SK-N-SH (cell line): ENCODE measurements at regions not wholly inside any gene's neighbourhood (a gene's known extent, or its start where the extent isn't known, plus 50 kb on each side); places are given as distances from the start of the nearest gene placed in this dataset.

Experiments
- CTCF ChIA-PET: fragments of 300-600, 350-600 bp; formaldehyde crosslinking; extraction: SDS; loops from one replicate; lab custom pipeline; 2021; lab: Yijun Ruan, JAX
- POLR2A ChIA-PET: fragments of 350-600 bp; sonication (Branson Sonifier 250); formaldehyde crosslinking; extraction: SDS; loops from one replicate; lab custom pipeline; 2020; ENCODE audit warnings: antibody characterized with exemption, inconsistent platforms; lab: Yijun Ruan, JAX
- DNase-seq: peaks from one replicate; pipeline ENCODE4 v3.0.0; 2012
- H2AFZ ChIP-seq: fragments of 200-600 bp; sonication (generic); 2 replicates; pipeline ENCODE4 v1.8.1; 2016; ENCODE audit warnings: antibody characterized with exemption, mild to moderate bottlenecking, low read depth
- H3F3A ChIP-seq: fragments of 200-600 bp; sonication (generic); replicated peaks from 2 replicates; pipeline ENCODE3; 2016; ENCODE audit warnings: antibody characterized with exemption, mild to moderate bottlenecking; ENCODE audit not compliant: insufficient read depth
- H3K27ac ChIP-seq, 2 experiments: fragments of 200-500 bp in 1 of 2; fragments of 200-600 bp in 1 of 2; sonication (Bioruptor generic) in 1 of 2; sonication (generic), shearing (Covaris generic) in 1 of 2; 2 replicates each; pipeline versions ENCODE4 v1.5.1 to v1.6.1; 2014 to 2016; ENCODE audit warnings: low read depth in 2 of 2, inconsistent platforms in 1 of 2, low read length in 1 of 2, mild to moderate bottlenecking in 1 of 2, mixed read lengths in 1 of 2
- H3K27me3 ChIP-seq: fragments of 200-600 bp; sonication (generic), shearing (Covaris generic); 2 replicates; pipeline ENCODE4 v1.6.1; 2016; ENCODE audit warnings: mixed run types; ENCODE audit not compliant: insufficient read depth
- H3K36me3 ChIP-seq, 2 experiments: fragments of 200-500 bp in 1 of 2; fragments of 200-600 bp in 1 of 2; sonication (Bioruptor generic) in 1 of 2; sonication (generic) in 1 of 2; replicated peaks in 1 of 2; 2 replicates each; pipeline versions ENCODE3 to v1.5.1; 2014 to 2016; ENCODE audit warnings: low read length in 1 of 2, mild to moderate bottlenecking in 1 of 2; ENCODE audit not compliant: insufficient read depth in 2 of 2, control insufficient read depth in 1 of 2
- H3K4me1 ChIP-seq, 2 experiments: fragments of 200-500 bp in 1 of 2; fragments of 200-600 bp in 1 of 2; sonication (Bioruptor generic) in 1 of 2; sonication (generic), shearing (Covaris generic) in 1 of 2; 2 replicates each; pipeline versions ENCODE4 v1.5.1 to v1.6.1; 2014 to 2016; ENCODE audit warnings: low read depth in 1 of 2, low read length in 1 of 2, mixed run types in 1 of 2; ENCODE audit not compliant: insufficient read depth in 2 of 2, control insufficient read depth in 1 of 2
- H3K4me2 ChIP-seq: fragments of 200-600 bp; sonication (generic), shearing (Covaris generic); 2 replicates; pipeline ENCODE4 v1.6.1; 2017; ENCODE audit warnings: mixed run types
- H3K4me3 ChIP-seq, 2 experiments: fragments of 200-500 bp in 1 of 2; fragments of 200-600 bp in 1 of 2; sonication (Bioruptor generic) in 1 of 2; sonication (generic), shearing (Covaris generic) in 1 of 2; 2 replicates each; pipeline versions ENCODE4 v1.5.1 to v1.8.1; 2014 to 2016; ENCODE audit warnings: low read depth in 2 of 2, inconsistent platforms in 1 of 2, low read length in 1 of 2, mild to moderate bottlenecking in 1 of 2, mixed read lengths in 1 of 2, moderate library complexity in 1 of 2
- H3K79me2 ChIP-seq: fragments of 200-600 bp; sonication (generic); 2 replicates; pipeline ENCODE4 v1.8.1; 2017; ENCODE audit warnings: mild to moderate bottlenecking; ENCODE audit not compliant: insufficient read depth
- H3K9ac ChIP-seq: fragments of 200-600 bp; sonication (generic); 2 replicates; pipeline ENCODE4 v1.6.1; 2017; ENCODE audit warnings: mixed run types
- H3K9me2 ChIP-seq: fragments of 200-600 bp; sonication (generic); 2 replicates; pipeline ENCODE4 v1.6.1; 2017; ENCODE audit warnings: mixed run types
- H3K9me3 ChIP-seq: fragments of 200-600 bp; sonication (generic); 2 replicates; pipeline ENCODE4 v1.6.1; 2017; ENCODE audit warnings: mixed run types, mild to moderate bottlenecking, moderate library complexity
- H4K20me1 ChIP-seq: fragments of 200-600 bp; sonication (generic); 2 replicates; pipeline ENCODE4 v1.6.1; 2017; ENCODE audit warnings: mild to moderate bottlenecking, mixed run types; ENCODE audit not compliant: insufficient read depth
- ELF1 ChIP-seq: IDR thresholded peaks from 2 replicates; pipeline ENCODE4 v1.4.0; 2012
- EZH2phosphoT487 ChIP-seq: fragments of 200-600 bp; sonication (generic); IDR thresholded peaks from 2 replicates; pipeline ENCODE4 v1.6.1; 2017; ENCODE audit warnings: low read depth, mixed run types, mild to moderate bottlenecking, antibody characterized with exemption, moderate library complexity, borderline replicate concordance
- FOXJ3 ChIP-seq: sonication (generic); formaldehyde crosslinking; IDR thresholded peaks from 2 replicates; pipeline ENCODE4 v1.5.1; 2020; ENCODE audit warnings: mild to moderate bottlenecking, missing genetic modification reagents
- FOXM1 ChIP-seq: IDR thresholded peaks from 2 replicates; pipeline ENCODE4 v1.4.0; 2012; ENCODE audit warnings: low read depth, mild to moderate bottlenecking
- GATA2 ChIP-seq: sonication (generic); formaldehyde crosslinking; IDR thresholded peaks from 2 replicates; pipeline ENCODE4 v1.5.0; 2020; ENCODE audit warnings: mild to moderate bottlenecking, missing genetic modification reagents
- IRF3 ChIP-seq: fragments of 150-350 bp; IDR thresholded peaks from 2 replicates; pipeline ENCODE4 v1.6.1; 2016; ENCODE audit warnings: mild to moderate bottlenecking, low read depth, low read length
- MEF2A ChIP-seq: IDR thresholded peaks from 2 replicates; pipeline ENCODE4 v1.4.0; 2012; ENCODE audit warnings: low read depth, borderline replicate concordance
- MXI1 ChIP-seq: IDR thresholded peaks from 2 replicates; pipeline ENCODE4 v1.6.1; 2012; ENCODE audit warnings: mild to moderate bottlenecking, low read depth, low read length, improper control_type of control experiment
- NRF1 ChIP-seq: IDR thresholded peaks from 2 replicates; pipeline ENCODE4 v1.6.1; 2012; ENCODE audit warnings: low read depth, mild to moderate bottlenecking, low read length
- POLR2AphosphoS5 ChIP-seq: IDR thresholded peaks from 2 replicates; pipeline ENCODE4 v1.6.1; 2012; ENCODE audit warnings: low read depth, low read length
- RAD21 ChIP-seq: IDR thresholded peaks from 2 replicates; pipeline ENCODE4 v1.6.1; 2012; ENCODE audit warnings: mild to moderate bottlenecking, low read length
- RFX5 ChIP-seq: IDR thresholded peaks from 2 replicates; pipeline ENCODE4 v1.6.1; 2012; ENCODE audit warnings: mild to moderate bottlenecking, improper control_type of control experiment, low read length
- SMC3 ChIP-seq: IDR thresholded peaks from 2 replicates; pipeline ENCODE4 v1.6.1; 2012; ENCODE audit warnings: low read depth, low read length, improper control_type of control experiment
- TCF12 ChIP-seq: IDR thresholded peaks from 2 replicates; pipeline ENCODE4 v1.4.0; 2012
- TEAD4 ChIP-seq: IDR thresholded peaks from 2 replicates; pipeline ENCODE4 v1.4.0; 2012; ENCODE audit warnings: mild to moderate bottlenecking, borderline replicate concordance; ENCODE audit not compliant: insufficient read depth
- USF2 ChIP-seq: fragments of 150-350 bp; IDR thresholded peaks from 2 replicates; pipeline ENCODE4 v1.6.1; 2017; ENCODE audit warnings: antibody characterized with exemption, low read length, low read depth, borderline replicate concordance
- WGBS: methylation state at CpG from one replicate; pipeline ENCODE4 v1.1.6; 2017; ENCODE audit warnings: low lambda C conversion rate; 5-methylcytosine and 5-hydroxymethylcytosine counted together
- TF ChIP-seq, protein P1 (sequence below): IDR thresholded peaks from 2 replicates; pipeline ENCODE4 v1.4.0; 2012; ENCODE audit warnings: low read depth, borderline replicate concordance
- TF ChIP-seq, protein P2 (sequence below): IDR thresholded peaks from 2 replicates; pipeline ENCODE4 v1.4.0; 2012; ENCODE audit warnings: low read depth, borderline replicate concordance
- TF ChIP-seq, protein P3 (sequence below): IDR thresholded peaks from 2 replicates; pipeline ENCODE4; 2012

- POLR2A ChIA-PET = no interaction called here
- Histone ChIP-seq H3K9ac (no peak overlapping the region), H3F3A (no peaks in the 10 kb centered on the region), H3K9me2 (no peaks in the 10 kb centered on the region), H3K9me3 (no peaks in the 10 kb centered on the region), H3K36me3 (no peaks in the 10 kb centered on the region), H3K4me2 (no peak overlapping the region), H3K4me1 (peaks cover 0 to 47% of the 10 kb centered on the region in 2 experiments; a peak in 1 of 4 replicates), H3K27me3 (0 out of 2 replicates have a peak, but pooled peaks cover 7% of the 10 kb centered on the region), H2AFZ (no peak overlapping the region), H4K20me1 (no peaks in the 10 kb centered on the region), H3K4me3 (no peak overlapping the region), H3K79me2 (no peaks in the 10 kb centered on the region), H3K27ac (peak overlapping the region in 1 of 2 experiments; percentile 74; a peak in 2 of 4 replicates)
- 20% methylated on average over 6 of the region's 12 CpGs for WGBS
- TF ChIP-seq, protein P1, sequence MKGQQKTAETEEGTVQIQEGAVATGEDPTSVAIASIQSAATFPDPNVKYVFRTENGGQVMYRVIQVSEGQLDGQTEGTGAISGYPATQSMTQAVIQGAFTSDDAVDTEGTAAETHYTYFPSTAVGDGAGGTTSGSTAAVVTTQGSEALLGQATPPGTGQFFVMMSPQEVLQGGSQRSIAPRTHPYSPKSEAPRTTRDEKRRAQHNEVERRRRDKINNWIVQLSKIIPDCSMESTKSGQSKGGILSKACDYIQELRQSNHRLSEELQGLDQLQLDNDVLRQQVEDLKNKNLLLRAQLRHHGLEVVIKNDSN = no peak
- TF ChIP-seq RAD21 (peak; percentile 56), NRF1 (no peak), SMC3 (peak; percentile 8; the same call in 1 of the 2 replicates), TEAD4 (no peak)
- TF ChIP-seq, protein P2, sequence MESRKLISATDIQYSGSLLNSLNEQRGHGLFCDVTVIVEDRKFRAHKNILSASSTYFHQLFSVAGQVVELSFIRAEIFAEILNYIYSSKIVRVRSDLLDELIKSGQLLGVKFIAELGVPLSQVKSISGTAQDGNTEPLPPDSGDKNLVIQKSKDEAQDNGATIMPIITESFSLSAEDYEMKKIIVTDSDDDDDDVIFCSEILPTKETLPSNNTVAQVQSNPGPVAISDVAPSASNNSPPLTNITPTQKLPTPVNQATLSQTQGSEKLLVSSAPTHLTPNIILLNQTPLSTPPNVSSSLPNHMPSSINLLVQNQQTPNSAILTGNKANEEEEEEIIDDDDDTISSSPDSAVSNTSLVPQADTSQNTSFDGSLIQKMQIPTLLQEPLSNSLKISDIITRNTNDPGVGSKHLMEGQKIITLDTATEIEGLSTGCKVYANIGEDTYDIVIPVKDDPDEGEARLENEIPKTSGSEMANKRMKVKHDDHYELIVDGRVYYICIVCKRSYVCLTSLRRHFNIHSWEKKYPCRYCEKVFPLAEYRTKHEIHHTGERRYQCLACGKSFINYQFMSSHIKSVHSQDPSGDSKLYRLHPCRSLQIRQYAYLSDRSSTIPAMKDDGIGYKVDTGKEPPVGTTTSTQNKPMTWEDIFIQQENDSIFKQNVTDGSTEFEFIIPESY = no peak
- peak; percentile 62 for DNase-seq
- CTCF ChIA-PET = interaction anchor here (0.9 to 3.3 kb wide), 8 partner anchors 9 to 449 kb away, joined by 3 to 15 read pairs (median 6); no protein-coding TSS in a partner anchor
These were observed 800.9 kb downstream of the BRD1 start for GRCh38 chr22:49026494-49027367.

DNA sequence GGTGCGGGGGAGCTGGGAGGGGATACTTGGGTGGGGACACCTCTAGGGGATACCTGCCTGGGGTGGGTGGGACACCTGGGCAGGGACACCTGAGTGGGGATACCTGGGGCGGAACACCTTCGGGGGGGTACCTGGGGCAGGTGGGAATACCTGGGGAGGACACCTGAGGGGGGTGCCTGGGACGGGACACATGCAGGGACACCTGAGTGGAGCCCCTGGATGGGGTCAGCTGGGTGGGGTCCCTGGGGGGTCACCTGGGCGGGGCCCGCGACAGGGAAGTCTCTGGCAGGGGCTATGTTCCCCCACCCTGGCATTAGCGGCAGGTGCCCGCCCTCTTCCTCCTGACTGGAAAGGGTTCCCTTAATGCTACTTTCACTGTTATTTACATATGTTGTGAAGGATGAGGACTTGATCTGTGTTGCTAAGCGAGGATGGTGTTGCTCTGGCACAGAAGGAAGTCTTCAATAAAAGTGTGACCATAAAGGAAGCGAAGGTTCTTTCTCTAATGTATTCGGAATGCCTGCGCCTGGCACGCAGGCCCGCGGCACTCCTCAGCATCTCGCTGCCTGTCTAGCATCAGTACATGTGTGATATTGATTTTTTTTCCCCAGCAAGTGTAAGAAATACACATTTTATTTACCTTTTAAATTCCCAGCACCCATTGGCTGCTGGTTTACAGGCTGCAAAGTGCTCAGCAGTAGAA, 801.7 kb downstream of the BRD1 start:
- H3K4me3 ChIP-seq = no peak overlapping the region
- DNase-seq = no peak
- no peaks in the 10 kb centered on the region for H3K79me2 ChIP-seq
- peaks cover 0 to 55% of the 10 kb centered on the region in 2 experiments; a peak in 1 of 4 replicates for H3K4me1 ChIP-seq
- H3K9me3 ChIP-seq = no peaks in the 10 kb centered on the region
- no peak overlapping the region for H3K4me2 ChIP-seq
- 0 out of 2 replicates have a peak, but pooled peaks cover 15% of the 10 kb centered on the region for H3K27me3 ChIP-seq
- H3K27ac ChIP-seq = peak overlapping the region in 1 of 2 experiments; percentile 74; a peak in 1 of 4 replicates
- H3F3A ChIP-seq = no peaks in the 10 kb centered on the region
- WGBS = 37% methylated on average over 8 of the region's 17 CpGs
- H2AFZ ChIP-seq = no peak overlapping the region
- ChIA-PET CTCF (interaction anchor here (0.6 to 3.3 kb wide), 7 partner anchors 8 to 448 kb away, joined by 3 to 15 read pairs (median 6); no protein-coding TSS in a partner anchor), POLR2A (no interaction called here)
- H3K36me3 ChIP-seq = no peaks in the 10 kb centered on the region
- H4K20me1 ChIP-seq = no peaks in the 10 kb centered on the region
- TF ChIP-seq ELF1 (no peak), POLR2AphosphoS5 (no peak), MEF2A (no peak), RFX5 (no peak), IRF3 (no peak), MXI1 (no peak), EZH2phosphoT487 (no peak), FOXJ3 (no peak), GATA2 (CRISPR knock-in tag) (no peak), FOXM1 (no peak), USF2 (no peak), TCF12 (no peak)
- TF ChIP-seq, protein P3, sequence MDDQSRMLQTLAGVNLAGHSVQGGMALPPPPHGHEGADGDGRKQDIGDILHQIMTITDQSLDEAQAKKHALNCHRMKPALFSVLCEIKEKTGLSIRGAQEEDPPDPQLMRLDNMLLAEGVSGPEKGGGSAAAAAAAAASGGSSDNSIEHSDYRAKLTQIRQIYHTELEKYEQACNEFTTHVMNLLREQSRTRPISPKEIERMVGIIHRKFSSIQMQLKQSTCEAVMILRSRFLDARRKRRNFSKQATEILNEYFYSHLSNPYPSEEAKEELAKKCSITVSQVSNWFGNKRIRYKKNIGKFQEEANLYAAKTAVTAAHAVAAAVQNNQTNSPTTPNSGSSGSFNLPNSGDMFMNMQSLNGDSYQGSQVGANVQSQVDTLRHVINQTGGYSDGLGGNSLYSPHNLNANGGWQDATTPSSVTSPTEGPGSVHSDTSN = no peak
- no peaks in the 10 kb centered on the region for H3K9me2 ChIP-seq
- no peak overlapping the region for H3K9ac ChIP-seq
